ENCODE measurements at regions not wholly inside any gene's neighbourhood (a gene's known extent, or its start where the extent isn't known, plus 50 kb on each side); places are given as distances from the start of the nearest gene placed in this dataset.
"Not testable (repeated sequence)": the region's sequence is repeated elsewhere in the genome, so short reads cannot be mapped to it uniquely, and the experiment has no call there.

GRCh38 chr1:3992746-3993145, 92.7 kb upstream of the C1orf174 start:
- no peak for DNase-seq

GRCh38 chr1:3993619-3994375, 93.7 kb upstream of the C1orf174 start:
- DNase-seq, result no peak

DNA sequence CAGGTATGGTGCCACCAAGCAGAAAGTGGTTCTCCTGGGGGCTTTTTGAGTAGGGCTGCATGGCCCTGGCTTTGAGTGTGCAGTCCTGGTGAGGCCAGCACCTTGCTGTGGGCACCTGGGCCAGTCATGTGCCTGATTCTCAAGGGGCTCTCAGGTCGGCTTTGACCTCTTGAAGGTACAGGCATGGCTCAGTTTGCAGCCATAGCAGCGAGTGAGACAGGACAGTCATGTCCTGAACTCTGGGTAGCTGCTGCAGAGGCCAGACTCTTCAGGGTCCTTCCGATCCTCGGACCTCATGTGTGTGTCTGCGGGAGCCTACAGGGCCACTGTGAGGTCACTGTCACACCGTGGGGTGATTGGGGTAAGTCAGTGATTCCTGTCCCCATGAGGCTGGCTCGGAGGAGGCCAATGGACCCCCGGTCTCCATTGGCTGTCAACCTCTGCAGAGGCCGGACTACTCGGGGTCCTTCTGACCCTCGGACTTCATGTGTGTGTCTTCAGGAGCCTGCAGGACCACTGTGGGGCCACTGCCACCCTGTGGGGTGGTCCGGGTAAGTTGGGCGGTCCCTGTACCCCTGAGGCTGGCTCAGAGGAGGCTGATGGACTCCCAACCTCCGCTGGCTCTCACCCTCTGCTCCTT, 95.2 kb upstream of the C1orf174 start:
- no peak for DNase-seq

- no peak for DNase-seq
These were observed 97.0 kb upstream of the C1orf174 start for GRCh38 chr1:3996846-3997705.

GRCh38 chr1:3998086-3998485, 98.0 kb upstream of the C1orf174 start:
- no peak for DNase-seq

- DNase-seq, result not testable (repeated sequence)
These were observed 99.4 kb upstream of the C1orf174 start for GRCh38 chr1:3999514-3999913.

- no peak for DNase-seq
These were observed 100.1 kb upstream of the C1orf174 start for GRCh38 chr1:3999941-4000735.

DNA sequence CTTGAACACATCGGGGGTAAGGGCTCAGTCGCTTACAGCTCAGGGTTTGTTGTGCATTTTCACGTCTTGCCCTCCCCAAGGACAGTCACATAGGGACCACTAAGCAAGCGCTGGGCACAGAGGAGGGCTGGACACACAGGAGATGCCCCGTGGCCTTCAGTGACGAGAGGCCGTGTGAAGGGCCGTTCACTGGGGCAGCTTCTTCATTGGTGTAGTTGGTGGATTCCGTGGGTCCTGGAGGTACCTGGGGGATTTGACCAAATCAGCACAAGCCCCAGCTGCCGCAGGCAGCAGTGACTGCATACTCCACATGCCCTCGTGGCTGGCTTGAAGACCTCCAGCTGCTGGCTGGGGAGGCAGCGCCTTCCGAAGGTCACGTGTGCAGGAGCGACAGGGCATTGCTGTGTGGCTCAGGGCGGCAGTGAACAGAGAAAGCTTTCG, 100.8 kb upstream of the C1orf174 start:
- DNase-seq, result no peak

DNA sequence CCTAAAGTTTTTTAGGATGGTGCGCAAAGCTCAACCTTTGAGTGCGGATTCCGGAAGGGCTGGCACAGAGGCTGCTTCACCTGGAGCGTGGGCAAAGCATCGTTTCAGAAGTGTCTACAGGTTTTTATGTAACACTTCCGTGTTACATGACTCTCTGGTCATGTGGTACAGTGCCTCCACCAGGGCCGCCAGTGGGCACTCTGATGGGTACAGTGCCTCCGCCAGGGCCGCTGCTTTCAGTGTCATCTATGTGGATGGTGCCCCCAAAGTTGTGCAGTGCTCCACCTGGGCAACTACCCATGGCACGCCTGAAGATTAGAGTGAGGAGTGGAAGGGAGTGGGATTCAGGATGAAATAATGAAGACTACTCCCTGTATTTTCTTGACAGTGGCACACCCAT, 101.4 kb upstream of the C1orf174 start:
- no peak for DNase-seq

GRCh38 chr1:4002061-4002521, 102.0 kb upstream of the C1orf174 start:
- DNase-seq, result no peak

- no peak for DNase-seq
These were observed 102.7 kb upstream of the C1orf174 start for GRCh38 chr1:4002741-4003140.

- DNase-seq, result no peak
These were observed 103.9 kb upstream of the C1orf174 start for GRCh38 chr1:4003846-4004505.

GRCh38 chr1:4004635-4005430, 104.8 kb upstream of the C1orf174 start:
- no peak for DNase-seq

GRCh38 chr1:4005431-4005830, 105.4 kb upstream of the C1orf174 start:
- no peak for DNase-seq

DNA sequence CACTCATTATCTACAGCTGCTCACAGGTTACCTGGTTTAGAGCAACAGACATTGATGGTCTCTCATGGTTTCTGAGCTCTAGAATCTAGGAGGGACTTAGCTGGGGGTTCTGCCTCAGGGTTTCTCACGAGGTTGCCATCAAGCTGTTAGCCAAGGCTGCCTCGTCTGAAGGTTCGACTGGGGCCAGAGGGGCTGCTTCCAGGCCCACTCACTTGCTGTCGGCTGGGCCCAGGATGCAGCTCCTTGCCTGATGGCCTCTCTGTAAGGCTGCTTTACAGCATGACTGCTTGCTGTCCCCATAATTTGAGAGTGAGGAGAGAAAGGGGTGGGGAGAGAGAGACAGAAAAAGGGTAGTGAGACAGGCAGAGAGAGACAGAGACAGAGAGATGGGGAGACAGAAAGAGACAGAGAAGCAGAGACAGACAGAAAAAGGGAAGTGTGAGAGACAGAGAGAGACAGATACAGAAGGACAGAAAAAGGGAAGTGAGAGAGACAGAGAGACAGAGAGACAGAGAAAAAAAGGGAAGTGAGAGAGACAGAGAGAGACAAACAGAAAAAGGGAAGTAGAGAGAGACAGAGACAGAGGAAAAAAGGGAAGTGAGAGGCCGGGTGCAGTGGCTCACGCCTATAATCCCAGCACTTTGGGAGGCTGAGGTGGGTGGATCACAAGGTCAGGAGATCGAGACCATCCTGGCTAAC, 106.8 kb upstream of the C1orf174 start:
- DNase-seq, result no peak

- no peak for DNase-seq
These were observed 110.2 kb upstream of the C1orf174 start for GRCh38 chr1:4010284-4010683.

- DNase-seq, result no peak
These were observed 110.9 kb upstream of the C1orf174 start for GRCh38 chr1:4010814-4011605.

DNA sequence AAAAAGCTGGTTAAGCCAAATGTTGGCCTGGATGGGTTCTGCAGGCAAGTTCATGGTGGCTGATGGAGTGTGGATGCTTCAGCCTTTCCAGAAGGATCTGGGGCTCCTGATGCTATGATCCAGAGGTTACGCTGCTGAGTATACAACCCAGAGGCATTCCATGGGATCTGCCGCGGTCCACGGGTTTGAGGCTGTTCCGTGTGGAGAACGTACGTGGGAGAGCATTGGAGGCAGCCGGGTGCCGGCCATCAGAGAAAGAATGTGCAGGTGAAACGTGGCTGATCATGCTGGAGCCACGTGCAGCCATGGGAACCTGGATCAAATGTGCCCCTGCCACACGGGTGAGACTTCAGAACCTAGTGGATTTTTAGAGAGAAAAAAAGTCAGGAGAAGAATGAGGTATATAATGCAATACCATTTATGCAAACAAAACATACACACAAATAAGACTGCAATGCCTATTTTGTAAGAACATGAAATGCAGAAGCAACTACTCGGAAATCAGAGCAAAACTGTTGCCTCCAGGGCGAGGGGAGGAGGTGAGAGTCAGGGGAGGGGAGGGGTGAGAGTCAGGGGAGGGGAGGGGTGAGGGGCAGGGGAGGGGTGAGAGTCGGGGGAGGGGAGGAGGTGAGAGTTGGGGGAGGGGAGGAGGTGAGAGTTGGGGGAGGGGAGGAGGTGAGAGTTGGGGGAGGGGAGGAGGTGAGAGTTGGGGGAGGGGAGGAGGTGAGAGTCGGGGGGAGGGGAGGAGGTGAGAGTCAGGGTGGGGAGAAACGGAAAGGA, 116.5 kb upstream of the C1orf174 start:
- DNase-seq, result no peak

All from stimulated activated CD4-positive, alpha-beta T cell treated with anti-CD3 and anti-CD28 coated beads, Interleukin-12 subunit alpha, Interleukin-12 subunit beta, amount 100 ng/mL, for 4 hours (primary cell).